Stimulated activated CD4-positive, alpha-beta T cell treated with anti-CD3 and anti-CD28 coated beads, Interleukin-12 subunit alpha, Interleukin-12 subunit beta, amount 100 ng/mL, for 48 hours (primary cell): ENCODE measurements at regions not wholly inside any gene's neighbourhood (a gene's known extent, or its start where the extent isn't known, plus 50 kb on each side); places are given as distances from the start of the nearest gene placed in this dataset.
"Not testable (repeated sequence)": the region's sequence is repeated elsewhere in the genome, so short reads cannot be mapped to it uniquely, and the experiment has no call there.

Experiments
- DNase-seq, 3 donors: peaks; one replicate each; pipeline ENCODE4 v3.0.0-alpha.2; 2020; ENCODE audit warnings: low read depth in 2 of 3, low spot score in 1 of 3

GRCh38 chr4:189228726-189229125, 711.9 kb upstream of the FRG1 start:
- DNase-seq, result no peak

GRCh38 chr4:189232274-189232673, 708.4 kb upstream of the FRG1 start:
- no peak for DNase-seq

GRCh38 chr4:189233754-189234153, 706.9 kb upstream of the FRG1 start:
- DNase-seq, result not testable (repeated sequence)

- DNase-seq, result peak in 1 of 3 donors; percentile 3
These were observed 705.7 kb upstream of the FRG1 start for GRCh38 chr4:189234948-189235347.

GRCh38 chr4:189235599-189235998, 705.1 kb upstream of the FRG1 start:
- no peak for DNase-seq

- DNase-seq, result not testable (repeated sequence)
These were observed 704.4 kb upstream of the FRG1 start for GRCh38 chr4:189236321-189236720.

- no peak for DNase-seq
These were observed 703.3 kb upstream of the FRG1 start for GRCh38 chr4:189237340-189237739.

GRCh38 chr4:189255636-189256035, 685.0 kb upstream of the FRG1 start:
- no peak for DNase-seq

GRCh38 chr4:189261475-189261874, 679.2 kb upstream of the FRG1 start:
- DNase-seq, result no peak

GRCh38 chr4:189265515-189265914, 675.2 kb upstream of the FRG1 start:
- no peak for DNase-seq

GRCh38 chr4:189267312-189267965, 673.2 kb upstream of the FRG1 start:
- no peak for DNase-seq

- no peak for DNase-seq
These were observed 662.0 kb upstream of the FRG1 start for GRCh38 chr4:189278597-189279165.

GRCh38 chr4:189279188-189279587, 661.5 kb upstream of the FRG1 start:
- DNase-seq, result no peak

- no peak for DNase-seq
These were observed 655.3 kb upstream of the FRG1 start for GRCh38 chr4:189285377-189285776.

GRCh38 chr4:189291939-189292338, 648.7 kb upstream of the FRG1 start:
- no peak for DNase-seq

- no peak for DNase-seq
These were observed 647.2 kb upstream of the FRG1 start for GRCh38 chr4:189293459-189293858.

GRCh38 chr4:189294574-189294973, 646.1 kb upstream of the FRG1 start:
- DNase-seq, result no peak

- DNase-seq, result no peak
These were observed 641.0 kb upstream of the FRG1 start for GRCh38 chr4:189299706-189300105.

- no peak for DNase-seq
These were observed 639.0 kb upstream of the FRG1 start for GRCh38 chr4:189301692-189302091.

GRCh38 chr4:189302719-189303118, 638.0 kb upstream of the FRG1 start:
- no peak for DNase-seq

- DNase-seq, result no peak
These were observed 636.5 kb upstream of the FRG1 start for GRCh38 chr4:189304167-189304566.

- no peak for DNase-seq
These were observed 635.9 kb upstream of the FRG1 start for GRCh38 chr4:189304809-189305208.

- no peak for DNase-seq
These were observed 635.2 kb upstream of the FRG1 start for GRCh38 chr4:189305500-189305899.
